ENCODE measurements at regions not wholly inside any gene's neighbourhood (a gene's known extent, or its start where the extent isn't known, plus 50 kb on each side); places are given as distances from the start of the nearest gene placed in this dataset.
"Not testable (repeated sequence)": the region's sequence is repeated elsewhere in the genome, so short reads cannot be mapped to it uniquely, and the experiment has no call there.

DNA sequence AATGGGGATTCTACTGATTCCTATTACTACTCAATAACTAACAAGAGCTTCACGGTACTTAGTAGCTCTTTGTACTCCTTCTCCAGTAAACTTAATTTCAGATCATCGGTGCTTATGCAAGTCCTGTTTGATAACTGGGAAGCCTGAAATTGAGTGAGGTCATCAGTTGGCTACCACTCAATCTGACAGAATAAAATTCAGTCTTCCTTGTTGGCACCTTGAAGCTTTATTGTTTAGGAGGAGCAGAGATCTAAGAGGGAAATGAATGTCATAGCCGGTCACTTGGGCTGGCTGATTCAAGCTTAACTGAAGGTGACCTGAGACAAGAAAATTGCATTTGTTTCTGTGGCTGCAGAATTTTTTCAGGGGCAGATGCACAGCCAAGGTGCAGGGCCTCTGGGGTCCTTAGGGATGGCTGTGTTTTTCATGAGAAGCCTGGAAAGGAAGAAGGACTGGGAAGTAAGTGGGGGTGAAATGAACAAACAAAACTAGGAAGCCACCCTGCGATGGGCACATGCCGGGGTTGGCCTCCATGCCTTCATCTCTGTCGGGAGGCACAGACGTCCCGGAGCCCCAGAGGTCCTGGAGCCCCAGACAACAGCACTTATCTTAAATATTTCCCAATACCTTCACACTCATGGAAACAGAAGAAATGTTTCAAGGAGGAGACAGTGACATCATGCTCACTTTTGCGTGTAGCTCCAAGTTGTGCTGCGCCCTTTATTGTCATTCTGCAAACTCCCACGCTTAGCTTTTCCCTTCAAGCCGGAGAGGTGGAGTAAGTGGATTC is 85.0 kb upstream of the KIF5B start:
- H3K9me3 ChIP-seq: no peaks in the 10 kb centered on the region
- TF ChIP-seq POLR2A (IDR thresholded peaks at IDR 0.05): no peak
- TF ChIP-seq, protein P1, sequence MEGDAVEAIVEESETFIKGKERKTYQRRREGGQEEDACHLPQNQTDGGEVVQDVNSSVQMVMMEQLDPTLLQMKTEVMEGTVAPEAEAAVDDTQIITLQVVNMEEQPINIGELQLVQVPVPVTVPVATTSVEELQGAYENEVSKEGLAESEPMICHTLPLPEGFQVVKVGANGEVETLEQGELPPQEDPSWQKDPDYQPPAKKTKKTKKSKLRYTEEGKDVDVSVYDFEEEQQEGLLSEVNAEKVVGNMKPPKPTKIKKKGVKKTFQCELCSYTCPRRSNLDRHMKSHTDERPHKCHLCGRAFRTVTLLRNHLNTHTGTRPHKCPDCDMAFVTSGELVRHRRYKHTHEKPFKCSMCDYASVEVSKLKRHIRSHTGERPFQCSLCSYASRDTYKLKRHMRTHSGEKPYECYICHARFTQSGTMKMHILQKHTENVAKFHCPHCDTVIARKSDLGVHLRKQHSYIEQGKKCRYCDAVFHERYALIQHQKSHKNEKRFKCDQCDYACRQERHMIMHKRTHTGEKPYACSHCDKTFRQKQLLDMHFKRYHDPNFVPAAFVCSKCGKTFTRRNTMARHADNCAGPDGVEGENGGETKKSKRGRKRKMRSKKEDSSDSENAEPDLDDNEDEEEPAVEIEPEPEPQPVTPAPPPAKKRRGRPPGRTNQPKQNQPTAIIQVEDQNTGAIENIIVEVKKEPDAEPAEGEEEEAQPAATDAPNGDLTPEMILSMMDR (IDR thresholded peaks at IDR 0.05): no peak
- H3K27ac ChIP-seq: no peak overlapping the region
- no peaks in the 10 kb centered on the region for H3K27me3 ChIP-seq
- no peaks in the 10 kb centered on the region for H3K36me3 ChIP-seq
- whole genome bisulfite sequencing, 2 donors: 78 to 81% methylated on average over 12 of the region's 12 CpGs
- intact Hi-C loops (cut with DNase I): no loop called here
- H3K4me1 ChIP-seq: peaks cover 0 to 6% of the 10 kb centered on the region in 2 donors
- no peak overlapping the region for H3K4me3 ChIP-seq (replicated peaks in 1 of 3)
- no peak for DNase-seq

DNA sequence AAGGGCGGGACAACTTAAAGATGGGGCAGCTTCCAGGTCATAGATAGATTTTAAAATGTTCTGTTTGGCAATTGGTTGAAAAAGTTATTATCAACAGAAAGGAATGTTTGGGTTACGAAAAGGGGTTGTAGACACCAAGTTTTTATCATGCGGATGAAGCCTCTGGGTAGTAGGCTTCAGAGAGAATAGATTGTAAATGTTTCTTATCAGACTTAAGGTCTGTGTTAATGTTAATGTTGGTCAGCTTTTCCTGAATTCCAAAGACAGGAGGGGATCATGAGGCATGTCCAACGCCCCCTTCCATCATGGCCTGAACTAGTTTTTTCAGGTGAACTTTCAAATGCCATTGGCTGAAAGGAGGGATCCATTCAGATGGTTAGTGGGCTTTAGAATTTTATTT is 84.2 kb upstream of the KIF5B start:
- intact Hi-C loops (cut with DNase I): no loop called here
- Histone ChIP-seq H3K4me3 (replicated peaks in 1 of 3) (no peak overlapping the region), H3K27ac (no peak overlapping the region), H3K36me3 (no peaks in the 10 kb centered on the region), H3K4me1 (peaks cover 0 to 6% of the 10 kb centered on the region in 2 donors), H3K27me3 (no peaks in the 10 kb centered on the region), H3K9me3 (no peaks in the 10 kb centered on the region)
- WGBS, 2 donors: 90 to 94% methylated on average over 4 of the region's 4 CpGs
- no peak for DNase-seq
- TF ChIP-seq, protein P1 (IDR thresholded peaks at IDR 0.05): no peak
- TF ChIP-seq POLR2A (IDR thresholded peaks at IDR 0.05): no peak

DNA sequence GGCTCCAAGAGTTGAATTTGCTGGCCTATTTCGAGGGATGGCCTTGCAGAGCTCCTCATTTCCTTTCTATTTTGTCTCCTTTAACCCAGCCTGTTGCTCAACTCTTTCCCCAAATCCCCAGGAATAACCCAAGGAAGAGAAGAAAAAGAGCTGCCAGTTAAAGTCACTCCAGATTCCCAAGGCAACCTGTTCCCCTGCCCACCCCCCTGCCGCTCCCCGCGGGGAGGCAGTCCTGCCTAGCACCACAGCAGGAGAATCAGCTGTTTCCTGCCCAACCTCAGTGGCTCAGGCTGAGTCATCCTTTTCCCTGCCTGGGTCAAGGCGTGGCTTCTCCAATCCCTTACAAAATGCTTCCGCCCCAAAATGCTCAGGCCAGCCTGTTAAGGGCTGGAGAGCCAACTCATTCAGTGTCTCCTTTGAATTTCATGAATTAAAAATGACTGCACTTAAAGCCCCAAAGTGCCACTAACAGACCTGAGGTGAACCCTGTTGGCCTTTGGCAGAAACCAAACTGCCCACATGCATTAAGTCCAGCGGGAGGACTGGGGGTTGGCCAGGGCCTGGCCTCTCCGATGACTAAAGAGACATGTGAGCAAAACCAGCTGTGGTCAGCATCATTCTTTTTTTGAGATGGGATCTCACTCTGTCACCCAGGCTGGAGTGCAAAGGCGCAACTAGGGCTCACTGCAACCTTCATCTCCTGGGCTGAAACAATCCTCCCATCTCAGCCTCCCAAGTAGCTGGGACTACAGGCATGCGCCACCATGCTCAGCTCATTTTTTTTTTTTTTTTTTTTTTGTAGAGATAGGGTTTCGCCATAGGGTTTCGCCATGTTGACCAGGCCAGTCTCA is 83.2 kb upstream of the KIF5B start:
- Histone ChIP-seq H3K4me1 (peaks cover 0 to 6% of the 10 kb centered on the region in 2 donors), H3K27me3 (no peaks in the 10 kb centered on the region), H3K9me3 (no peaks in the 10 kb centered on the region), H3K4me3 (replicated peaks in 1 of 3) (no peak overlapping the region), H3K36me3 (no peaks in the 10 kb centered on the region), H3K27ac (peak overlapping the region in 1 of 3 donors; percentile 54)
- TF ChIP-seq POLR2A (IDR thresholded peaks at IDR 0.05): no peak
- TF ChIP-seq, protein P1 (IDR thresholded peaks at IDR 0.05): no peak
- WGBS, 2 donors: 51 to 63% methylated on average over 12 of the region's 12 CpGs
- DNase-seq: peak; percentile 44 to 49
- intact Hi-C loops (cut with DNase I): no loop called here

DNA sequence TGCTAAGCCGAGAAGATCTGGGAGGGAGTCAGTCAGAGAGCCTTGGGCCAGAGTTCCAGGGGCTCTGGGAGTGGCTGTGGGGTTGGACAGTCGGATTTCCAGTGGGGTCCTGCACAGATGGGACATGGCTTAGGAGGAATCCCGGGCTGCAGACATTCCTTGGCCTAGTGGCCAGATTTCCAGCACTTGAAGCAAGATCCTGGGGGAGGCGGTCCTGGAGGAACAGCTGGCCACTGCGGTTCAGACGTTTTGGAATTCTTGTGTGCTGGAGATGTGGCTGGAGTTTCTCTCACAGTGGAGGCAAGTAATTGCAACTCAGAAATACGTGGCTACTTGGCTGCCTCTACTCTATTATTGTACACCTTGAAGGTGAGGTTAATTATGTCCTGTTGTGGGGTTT is 80.7 kb upstream of the KIF5B start:
- H3K4me3 ChIP-seq (replicated peaks in 1 of 3); H3K9me3 ChIP-seq; intact Hi-C loops (cut with DNase I); H3K36me3 ChIP-seq; H3K4me1 ChIP-seq; H3K27me3 ChIP-seq; H3K27ac ChIP-seq; DNase-seq: not testable (repeated sequence)
- 66 to 87% methylated on average over 5 to 6 of the region's 7 CpGs for WGBS, 2 donors

DNA sequence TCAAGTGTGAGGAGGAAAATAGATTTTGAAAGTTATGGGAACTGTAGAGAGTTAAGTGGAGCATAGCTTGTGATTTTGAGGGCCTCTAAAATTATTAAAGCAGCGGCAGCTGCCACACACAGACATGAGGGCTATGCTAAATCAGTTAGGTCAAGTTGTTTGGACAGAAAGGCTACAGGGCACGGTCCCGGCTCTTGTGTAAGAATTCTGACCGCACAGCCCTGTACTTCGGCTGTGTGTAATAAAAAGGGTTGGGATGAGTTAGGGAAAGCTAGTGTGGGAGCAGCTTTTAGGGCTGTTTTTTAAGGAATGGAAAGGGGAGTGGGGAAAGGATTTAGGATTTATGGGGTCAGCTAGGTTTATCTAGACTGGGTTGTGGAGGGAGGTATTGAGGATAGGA is 79.6 kb upstream of the KIF5B start:
- H3K27me3 ChIP-seq; H3K4me1 ChIP-seq; H3K4me3 ChIP-seq (replicated peaks in 1 of 3); DNase-seq; H3K27ac ChIP-seq; H3K36me3 ChIP-seq; H3K9me3 ChIP-seq; intact Hi-C loops (cut with DNase I): not testable (repeated sequence)
- WGBS, 2 donors: 75 to 78% methylated on average over 5 of the region's 5 CpGs
